Heart left ventricle (tissue), 16 donors: ENCODE measurements at regions not wholly inside any gene's neighbourhood (a gene's known extent, or its start where the extent isn't known, plus 50 kb on each side); places are given as distances from the start of the nearest gene placed in this dataset.
"Not testable (repeated sequence)": the region's sequence is repeated elsewhere in the genome, so short reads cannot be mapped to it uniquely, and the experiment has no call there.

Experiments
- ATAC-seq, 4 donors: fragments of 200-7000 bp; cut with Tn5 transposase; one replicate each; pipeline ENCODE4 v1.9.1; 2020 to 2022; ENCODE audit warnings: moderate library complexity in 4 of 4, mild to moderate bottlenecking in 3 of 4, moderate number of reproducible peaks in 1 of 4
- DNase-seq, 5 donors: peaks; one replicate each; pipeline ENCODE4 v3.0.0-alpha.2; 2020
- H3K27ac ChIP-seq, 12 donors: fragments of 200-600 bp; sonication (generic) in 4 of 12; one replicate each; pipeline versions ENCODE4 v1.5.0 to v1.8.0; 2016 to 2022; ENCODE audit warnings: mild to moderate bottlenecking in 2 of 12
- H3K27me3 ChIP-seq, 9 donors: fragments of 200-600 bp; sonication (generic) in 2 of 9; one replicate each; pipeline versions ENCODE4 v1.5.1 to v1.8.0; 2016 to 2022; ENCODE audit warnings: mild to moderate bottlenecking in 3 of 9
- H3K36me3 ChIP-seq, 9 donors: fragments of 200-600 bp; sonication (generic) in 2 of 9; one replicate each; pipeline versions ENCODE4 v1.5.0 to v1.8.0; 2018 to 2022; ENCODE audit warnings: mild to moderate bottlenecking in 2 of 9
- H3K4me1 ChIP-seq, 12 donors: fragments of 200-600 bp; sonication (generic) in 4 of 12; one replicate each; pipeline versions ENCODE4 v1.5.0 to v1.8.0; 2016 to 2022; ENCODE audit warnings: mild to moderate bottlenecking in 3 of 12
- H3K4me3 ChIP-seq, 12 donors: fragments of 200-600 bp; sonication (generic) in 4 of 12; one replicate each; pipeline versions ENCODE4 v1.5.0 to v1.8.0; 2017 to 2022; ENCODE audit warnings: mild to moderate bottlenecking in 9 of 12, moderate library complexity in 4 of 12
- H3K9me3 ChIP-seq, 12 donors: fragments of 200-600 bp; sonication (generic) in 4 of 12; one replicate each; pipeline versions ENCODE4 v1.5.0 to v1.8.0; 2016 to 2022; ENCODE audit warnings: mild to moderate bottlenecking in 1 of 12
- CTCF ChIP-seq, 12 donors: fragments of 200-600 bp; sonication (generic) in 4 of 12; IDR thresholded peaks; one replicate each; pipeline versions ENCODE4 v1.5.0 to v1.8.0; 2018 to 2022; ENCODE audit warnings: antibody characterized with exemption in 12 of 12, mild to moderate bottlenecking in 5 of 12
- POLR2A ChIP-seq, 2 donors: fragments of 450-650 bp; IDR thresholded peaks; one replicate each; pipeline ENCODE4 v1.6.1; 2017; ENCODE audit warnings: antibody characterized with exemption in 2 of 2, mild to moderate bottlenecking in 2 of 2, moderate library complexity in 2 of 2
- WGBS, 4 donors: extraction: QIAGEN DNeasy Blood & Tissue Kit in 2 of 4; methylation state at CpG; one replicate each; pipeline versions ENCODE4 v1.1.5 to v1.1.7; 2013 to 2018; 5-methylcytosine and 5-hydroxymethylcytosine counted together
- intact Hi-C, 10 donors: fragments of 100-400 bp; cut with DNase I; formaldehyde crosslinking; loops; one replicate each; pipeline versions ENCODE4 v1.11.1 to v1.14.2; 2022
- donor health status: ischemic (EF 13 %, LVEDD 7.1; RV severe dilation, severe dysfunction).
- donor health status: healthy with polysubstance abuse.
- donor health status: DM: no; HTN: yes; CAD: no.
- donor health status: DM: no; HTN: no; CAD: no.
- donor health status: ischemic (EF 25% LVEDD 6.9; RV normal size, moderate dysfunction).
- donor health status: ischemic (EF 25% LVEDD 5.7; RV mildly dilated, moderate dysfunction).
- donor health status: healthy.
- donor health status: DM: yes; HTN: yes; CAD: no.
- donor health status: ischemic (EF 35%, LVEDD 5.7; RV mildly dilated, moderate dysfunction).
- donor health status: nonischemic (EF 11% LVEDD 7.7; RV severe dilation, severe dysfunction).
- donor health status: DM: yes; HTN: yes; CAD: no.
- donor health status: PGD.
- donor health status: ischemic (EF 29% LVEDD 5.4; RV normal size, mild dysfunction).
- donor health status: nonischemic (EF 23%, LVEDD 6.1; RV moderate dilation, normal function).

- 84 to 90% (median 87%) methylated on average over 12 of the region's 12 CpGs for WGBS, 4 donors
- Histone ChIP-seq H3K27me3 (peaks cover 0 to 13% (median 0%) of the 10 kb centered on the region in 9 donors), H3K4me1 (peaks cover 0 to 7% (median 0%) of the 10 kb centered on the region in 12 donors), H3K9me3 (peaks cover 0 to 11% (median 0%) of the 10 kb centered on the region in 12 donors), H3K36me3 (no peaks in the 10 kb centered on the region), H3K4me3 (no peak overlapping the region), H3K27ac (no peak overlapping the region)
- TF ChIP-seq POLR2A (IDR thresholded peaks at IDR 0.05) (no peak), CTCF (IDR thresholded peaks at IDR 0.05) (no peak)
- intact Hi-C loops: no loop called here
- DNase-seq (no peak), ATAC-seq (no peak)
Measured at GRCh38 chr12:3418609-3419390, 72.2 kb upstream of the PRMT8 start.

- ATAC-seq: no peak
- intact Hi-C loops: no loop called here
- TF ChIP-seq CTCF (IDR thresholded peaks at IDR 0.05) (no peak), POLR2A (IDR thresholded peaks at IDR 0.05) (no peak)
- no peak overlapping the region for H3K27ac ChIP-seq
- WGBS, 4 donors: 71 to 74% (median 73%) methylated on average over 3 of the region's 3 CpGs
- peaks cover 0 to 7% (median 0%) of the 10 kb centered on the region in 12 donors for H3K4me1 ChIP-seq
- H3K27me3 ChIP-seq: peaks cover 0 to 17% (median 0%) of the 10 kb centered on the region in 9 donors
- H3K4me3 ChIP-seq: no peak overlapping the region
- no peaks in the 10 kb centered on the region for H3K36me3 ChIP-seq
- H3K9me3 ChIP-seq: peaks cover 0 to 7% (median 0%) of the 10 kb centered on the region in 12 donors
- no peak for DNase-seq
Measured at GRCh38 chr12:3419558-3419957, 71.4 kb upstream of the PRMT8 start.

GRCh38 chr12:3420693-3421092 is 70.3 kb upstream of the PRMT8 start:
- 39 to 50% (median 43%) methylated on average over 6 of the region's 6 CpGs for WGBS, 4 donors
- H3K36me3 ChIP-seq: no peaks in the 10 kb centered on the region
- no peak for ATAC-seq
- peaks cover 0 to 7% (median 0%) of the 10 kb centered on the region in 12 donors for H3K9me3 ChIP-seq
- no peak for TF ChIP-seq CTCF (IDR thresholded peaks at IDR 0.05)
- no peak for TF ChIP-seq POLR2A (IDR thresholded peaks at IDR 0.05)
- peaks cover 0 to 7% (median 0%) of the 10 kb centered on the region in 12 donors for H3K4me1 ChIP-seq
- no peak overlapping the region for H3K4me3 ChIP-seq
- intact Hi-C loops: no loop called here
- H3K27me3 ChIP-seq: peaks cover 0 to 17% (median 0%) of the 10 kb centered on the region in 9 donors
- no peak overlapping the region for H3K27ac ChIP-seq
- DNase-seq: no peak

GRCh38 chr12:3421191-3421978 is 69.6 kb upstream of the PRMT8 start:
- no peak for DNase-seq
- Histone ChIP-seq H3K27me3 (peaks cover 0 to 17% (median 0%) of the 10 kb centered on the region in 9 donors), H3K36me3 (no peaks in the 10 kb centered on the region), H3K27ac (no peak overlapping the region), H3K4me3 (no peak overlapping the region), H3K4me1 (peaks cover 0 to 7% (median 0%) of the 10 kb centered on the region in 12 donors), H3K9me3 (peaks cover 0 to 7% (median 0%) of the 10 kb centered on the region in 12 donors)
- no peak for TF ChIP-seq POLR2A (IDR thresholded peaks at IDR 0.05)
- TF ChIP-seq CTCF (IDR thresholded peaks at IDR 0.05): no peak
- WGBS, 4 donors: 22 to 27% (median 25%) methylated on average over 10 to 13 of the region's 13 CpGs
- intact Hi-C loops: no loop called here
- no peak for ATAC-seq

- H3K4me3 ChIP-seq, H3K36me3 ChIP-seq, H3K4me1 ChIP-seq, intact Hi-C loops, ATAC-seq, H3K9me3 ChIP-seq, H3K27ac ChIP-seq, DNase-seq: not testable (repeated sequence)
- WGBS, 4 donors: 80 to 98% (median 86%) methylated on average over 7 of the region's 7 CpGs
- H3K27me3 ChIP-seq: peaks cover 0 to 20% (median 0%) of the 10 kb centered on the region in 9 donors
Measured at GRCh38 chr12:3424796-3425195, 66.2 kb upstream of the PRMT8 start.
